ENCODE measurements at regions not wholly inside any gene's neighbourhood (a gene's known extent, or its start where the extent isn't known, plus 50 kb on each side); places are given as distances from the start of the nearest gene placed in this dataset.

GRCh38 chr1:232380131-232380530, 249.8 kb downstream of the SIPA1L2 start:
- Histone ChIP-seq H3K4me3 (no peak overlapping the region), H3K27me3 (no peaks in the 10 kb centered on the region), H3K36me3 (no peaks in the 10 kb centered on the region), H3K27ac (no peak overlapping the region), H3K4me1 (no peaks in the 10 kb centered on the region), H3K9me3 (no peaks in the 10 kb centered on the region)
- TF ChIP-seq CTCF (IDR thresholded peaks at IDR 0.05) (no peak), POLR2A (IDR thresholded peaks at IDR 0.05) (no peak)
- DNase-seq = no peak

DNA sequence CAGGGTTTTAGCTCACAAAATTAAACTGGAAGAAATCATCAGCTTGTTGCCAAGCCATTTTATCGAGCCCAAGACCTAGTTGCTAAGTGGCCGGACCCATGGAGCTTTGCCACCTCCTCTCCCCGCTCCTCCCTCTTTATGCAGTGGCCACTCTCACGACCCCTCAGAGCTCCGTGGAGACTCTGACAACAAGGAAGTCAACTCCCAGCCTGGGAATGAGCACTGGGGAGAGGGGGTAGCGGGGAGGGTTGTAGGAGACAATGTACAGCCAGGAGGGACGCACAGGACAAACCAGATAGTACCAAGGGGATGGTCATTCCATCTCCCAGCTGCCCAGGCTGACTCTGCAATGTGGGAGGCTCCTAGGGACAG, 250.9 kb downstream of the SIPA1L2 start:
- Histone ChIP-seq H3K27me3 (no peaks in the 10 kb centered on the region), H3K4me3 (no peak overlapping the region), H3K9me3 (no peaks in the 10 kb centered on the region), H3K36me3 (no peaks in the 10 kb centered on the region), H3K27ac (no peak overlapping the region), H3K4me1 (no peaks in the 10 kb centered on the region)
- no peak for DNase-seq
- TF ChIP-seq CTCF (IDR thresholded peaks at IDR 0.05) (no peak), POLR2A (IDR thresholded peaks at IDR 0.05) (no peak)

DNA sequence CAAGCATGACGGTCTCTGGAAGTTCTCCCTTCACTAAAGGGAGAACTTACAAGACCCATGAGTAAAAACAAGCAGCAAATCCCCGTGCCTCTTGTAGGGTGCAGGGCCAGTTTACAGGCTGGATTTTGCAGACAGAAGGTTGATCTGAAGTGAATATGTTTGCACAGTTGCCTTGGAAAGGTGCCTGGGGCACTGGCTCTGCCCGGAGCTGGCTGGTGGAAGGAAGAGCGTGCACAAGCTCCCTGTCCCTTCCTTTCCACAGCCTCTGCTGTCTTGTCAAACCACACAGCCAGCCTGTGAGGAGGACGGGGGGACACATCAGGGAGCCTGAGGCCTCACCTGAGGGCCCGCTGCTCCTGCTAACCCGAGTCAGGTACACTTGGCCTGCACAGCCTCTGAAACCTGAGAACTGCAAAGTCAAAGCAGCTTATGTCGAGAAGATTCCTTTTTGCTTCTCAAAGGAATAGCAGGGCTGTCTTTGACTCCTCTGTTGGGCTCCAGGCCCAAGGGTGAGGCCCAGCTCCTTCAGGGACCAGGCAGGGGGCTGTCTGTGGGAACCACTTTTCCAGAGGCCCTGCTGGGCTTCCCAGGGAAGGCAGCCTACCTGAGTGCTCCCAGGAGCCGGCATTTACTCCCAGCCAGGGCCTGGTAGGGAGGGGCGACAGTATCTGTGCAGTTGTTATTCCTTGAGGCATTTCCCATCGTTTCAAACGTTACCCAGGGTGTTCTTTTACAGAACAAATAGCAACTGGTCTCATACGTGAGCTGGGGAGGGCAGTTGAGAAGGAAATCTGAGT, 251.5 kb downstream of the SIPA1L2 start:
- DNase-seq = no peak
- no peak overlapping the region for H3K4me3 ChIP-seq
- H3K4me1 ChIP-seq = no peaks in the 10 kb centered on the region
- TF ChIP-seq POLR2A (IDR thresholded peaks at IDR 0.05) (no peak), CTCF (IDR thresholded peaks at IDR 0.05) (no peak)
- H3K27me3 ChIP-seq = no peaks in the 10 kb centered on the region
- no peaks in the 10 kb centered on the region for H3K9me3 ChIP-seq
- H3K36me3 ChIP-seq = no peaks in the 10 kb centered on the region
- H3K27ac ChIP-seq = no peak overlapping the region

- no peak overlapping the region for H3K27ac ChIP-seq
- H3K36me3 ChIP-seq = no peaks in the 10 kb centered on the region
- no peak for DNase-seq
- no peak for TF ChIP-seq POLR2A (IDR thresholded peaks at IDR 0.05)
- no peak for TF ChIP-seq CTCF (IDR thresholded peaks at IDR 0.05)
- H3K27me3 ChIP-seq = no peaks in the 10 kb centered on the region
- no peaks in the 10 kb centered on the region for H3K4me1 ChIP-seq
- H3K4me3 ChIP-seq = no peak overlapping the region
- no peaks in the 10 kb centered on the region for H3K9me3 ChIP-seq
Measured at GRCh38 chr1:232377494-232377770, 252.5 kb downstream of the SIPA1L2 start.

DNA sequence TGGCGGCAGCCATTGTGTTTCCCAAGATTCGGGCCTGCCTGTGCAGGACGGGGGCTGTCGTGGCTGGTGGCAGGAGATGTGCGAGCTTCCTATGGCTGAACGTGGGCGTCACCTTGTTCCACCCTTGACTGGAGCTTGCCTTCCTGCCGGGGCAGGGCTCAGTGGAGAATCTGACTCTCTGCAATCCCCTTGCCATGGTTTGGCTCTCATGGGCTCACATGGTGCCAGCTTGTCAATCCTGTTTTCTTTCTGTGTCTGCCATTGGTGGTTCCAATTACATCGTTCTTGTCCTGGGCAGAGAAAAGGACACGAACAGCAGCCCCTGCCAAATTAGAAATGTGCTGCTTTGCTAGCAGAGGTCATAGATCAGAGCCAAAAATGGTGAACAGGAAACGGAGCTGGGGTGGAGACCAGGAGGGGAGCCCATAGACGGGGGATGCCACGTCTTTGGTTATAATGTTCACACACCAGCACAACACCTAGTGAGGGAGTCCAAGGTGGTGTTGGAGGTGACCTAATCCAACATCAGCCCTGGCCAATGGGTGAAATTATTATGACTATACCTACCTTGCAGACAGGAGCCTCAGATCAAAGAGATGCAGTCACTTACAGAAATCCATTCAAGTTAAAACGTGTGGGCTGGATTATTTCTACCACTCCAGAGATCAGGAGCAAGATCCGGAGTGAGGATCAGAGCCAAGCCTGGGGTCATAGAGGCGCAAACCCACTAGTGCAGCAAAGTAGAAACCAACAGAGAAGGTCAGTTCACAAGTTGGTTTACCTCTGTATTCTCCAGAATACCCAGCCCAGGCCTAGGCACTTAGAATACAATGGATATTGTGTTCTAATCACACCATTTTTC, 253.1 kb downstream of the SIPA1L2 start:
- TF ChIP-seq POLR2A (IDR thresholded peaks at IDR 0.05) = no peak
- no peak for TF ChIP-seq CTCF (IDR thresholded peaks at IDR 0.05)
- no peak for DNase-seq
- Histone ChIP-seq H3K4me1 (no peaks in the 10 kb centered on the region), H3K27me3 (no peaks in the 10 kb centered on the region), H3K36me3 (no peaks in the 10 kb centered on the region), H3K27ac (no peak overlapping the region), H3K4me3 (no peak overlapping the region), H3K9me3 (no peaks in the 10 kb centered on the region)

Data from Peyer's patch (tissue), 4 donors.